Stimulated activated effector memory CD8-positive, alpha-beta T cell treated with anti-CD3 and anti-CD28 coated beads, Interleukin-12 subunit alpha, Interleukin-12 subunit beta, amount 100 ng/mL, for 72 hours (primary cell): ENCODE measurements at regions not wholly inside any gene's neighbourhood (a gene's known extent, or its start where the extent isn't known, plus 50 kb on each side); places are given as distances from the start of the nearest gene placed in this dataset.
"Not testable (repeated sequence)": the region's sequence is repeated elsewhere in the genome, so short reads cannot be mapped to it uniquely, and the experiment has no call there.

ENCODE experiments used
- ATAC-seq: fragments of 150-1000 bp; cut with Tn5 transposase; 2 replicates; pipeline ENCODE4 v1.10.0; 2021
- DNase-seq, 2 donors: peaks; one replicate each; pipeline ENCODE4 v3.0.0; 2021 to 2022; ENCODE audit warnings: low spot score in 2 of 2
- H3K27ac Mint-ChIP-seq: one replicate; pipeline ENCODE4 v1.8.0; 2022; ENCODE audit warnings: mild to moderate bottlenecking, mixed read lengths
- H3K36me3 Mint-ChIP-seq: one replicate; pipeline ENCODE4 v1.8.0; 2022; ENCODE audit warnings: mild to moderate bottlenecking, mixed read lengths
- H3K4me1 Mint-ChIP-seq: one replicate; pipeline ENCODE4 v1.8.0; 2022; ENCODE audit warnings: mixed read lengths
- H3K4me3 Mint-ChIP-seq: one replicate; pipeline ENCODE4 v1.8.0; 2022; ENCODE audit warnings: mild to moderate bottlenecking, mixed read lengths
- H3K9me3 Mint-ChIP-seq: one replicate; pipeline ENCODE4 v1.8.0; 2022; ENCODE audit warnings: mixed read lengths

DNA sequence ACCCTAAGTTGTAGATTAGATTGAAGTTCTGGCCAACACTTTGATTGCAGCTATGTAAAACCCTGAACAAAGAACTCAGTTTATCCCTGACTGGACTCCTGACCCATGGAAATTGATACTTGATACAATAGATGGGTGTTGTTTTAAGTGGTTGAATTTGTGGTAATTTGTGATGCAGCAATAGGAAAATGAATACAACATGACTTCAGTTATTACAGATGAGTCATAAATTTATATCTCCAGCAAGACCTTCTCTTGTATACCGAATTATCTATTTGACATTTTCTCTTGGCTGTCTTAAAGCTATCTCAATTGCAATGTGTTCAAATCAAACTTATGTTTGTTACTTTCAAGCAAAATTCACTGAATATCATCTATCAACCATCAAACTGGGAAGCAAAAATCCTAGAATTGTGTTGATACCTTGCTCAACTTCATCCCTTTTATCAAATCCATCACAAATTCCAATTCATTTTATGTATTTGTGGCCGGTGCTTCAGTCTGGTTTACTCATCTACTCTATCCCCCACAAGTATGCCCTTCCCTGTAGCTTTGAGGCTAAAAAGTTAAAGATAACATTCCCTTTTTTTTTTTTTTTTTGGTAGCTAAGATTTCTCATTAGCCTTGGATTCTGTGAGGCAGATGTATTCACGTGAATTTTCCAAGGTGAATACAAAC, 129.4 kb upstream of the CENPW start:
- H3K27ac Mint-ChIP-seq: no peak overlapping the region
- H3K36me3 Mint-ChIP-seq: no peaks in the 10 kb centered on the region

DNA sequence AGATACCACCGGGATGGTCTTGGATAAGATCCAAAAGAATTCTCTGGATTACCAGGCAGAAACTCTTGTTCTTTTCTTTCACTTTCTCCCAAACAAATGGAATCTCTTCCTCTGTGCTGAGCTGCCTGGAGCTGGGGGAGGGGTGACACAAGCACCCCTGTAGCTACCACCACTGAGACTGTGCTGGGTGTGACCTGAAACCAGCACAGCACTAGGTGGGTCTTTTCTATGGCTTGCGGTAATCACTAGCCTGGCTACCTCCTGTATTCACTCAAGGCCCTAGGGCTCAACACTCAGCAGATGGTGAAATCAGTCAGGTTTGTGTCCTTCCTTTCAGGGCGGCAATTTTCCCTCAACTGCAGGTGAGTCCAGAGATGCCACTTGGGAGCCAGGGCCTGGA, 122.4 kb upstream of the CENPW start:
- no peaks in the 10 kb centered on the region for H3K9me3 Mint-ChIP-seq
- H3K27ac Mint-ChIP-seq: no peak overlapping the region
- H3K4me1 Mint-ChIP-seq: no peaks in the 10 kb centered on the region
- no peaks in the 10 kb centered on the region for H3K36me3 Mint-ChIP-seq
- no peak for ATAC-seq
- no peak for DNase-seq
- no peak overlapping the region for H3K4me3 Mint-ChIP-seq

More for the DNA sequence above, 129.4 kb upstream of the CENPW start:
- H3K9me3 Mint-ChIP-seq: no peaks in the 10 kb centered on the region
- DNase-seq (no peak), ATAC-seq (no peak)
- H3K4me3 Mint-ChIP-seq: no peak overlapping the region
- H3K4me1 Mint-ChIP-seq: no peaks in the 10 kb centered on the region

DNA sequence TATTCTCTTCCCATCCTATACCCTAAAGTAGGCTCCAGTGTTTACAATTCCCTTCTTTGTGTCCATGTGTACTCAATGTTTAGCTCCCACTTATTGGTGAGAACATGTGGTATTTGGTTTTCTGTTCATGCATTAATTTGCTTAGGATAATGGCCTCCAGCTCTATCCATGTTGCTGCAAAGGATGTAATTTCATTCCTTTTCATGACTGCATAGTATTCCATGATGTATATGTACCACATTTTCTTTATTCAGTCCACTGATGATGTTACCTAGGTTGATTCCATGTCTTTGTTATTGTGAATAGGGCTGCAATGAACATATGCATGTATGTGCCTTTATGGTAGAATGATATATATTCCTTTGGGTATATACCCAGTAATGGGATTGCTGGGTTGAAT, 119.0 kb upstream of the CENPW start:
- H3K36me3 Mint-ChIP-seq, DNase-seq, H3K27ac Mint-ChIP-seq, H3K4me3 Mint-ChIP-seq, ATAC-seq, H3K9me3 Mint-ChIP-seq, H3K4me1 Mint-ChIP-seq: not testable (repeated sequence)

DNA sequence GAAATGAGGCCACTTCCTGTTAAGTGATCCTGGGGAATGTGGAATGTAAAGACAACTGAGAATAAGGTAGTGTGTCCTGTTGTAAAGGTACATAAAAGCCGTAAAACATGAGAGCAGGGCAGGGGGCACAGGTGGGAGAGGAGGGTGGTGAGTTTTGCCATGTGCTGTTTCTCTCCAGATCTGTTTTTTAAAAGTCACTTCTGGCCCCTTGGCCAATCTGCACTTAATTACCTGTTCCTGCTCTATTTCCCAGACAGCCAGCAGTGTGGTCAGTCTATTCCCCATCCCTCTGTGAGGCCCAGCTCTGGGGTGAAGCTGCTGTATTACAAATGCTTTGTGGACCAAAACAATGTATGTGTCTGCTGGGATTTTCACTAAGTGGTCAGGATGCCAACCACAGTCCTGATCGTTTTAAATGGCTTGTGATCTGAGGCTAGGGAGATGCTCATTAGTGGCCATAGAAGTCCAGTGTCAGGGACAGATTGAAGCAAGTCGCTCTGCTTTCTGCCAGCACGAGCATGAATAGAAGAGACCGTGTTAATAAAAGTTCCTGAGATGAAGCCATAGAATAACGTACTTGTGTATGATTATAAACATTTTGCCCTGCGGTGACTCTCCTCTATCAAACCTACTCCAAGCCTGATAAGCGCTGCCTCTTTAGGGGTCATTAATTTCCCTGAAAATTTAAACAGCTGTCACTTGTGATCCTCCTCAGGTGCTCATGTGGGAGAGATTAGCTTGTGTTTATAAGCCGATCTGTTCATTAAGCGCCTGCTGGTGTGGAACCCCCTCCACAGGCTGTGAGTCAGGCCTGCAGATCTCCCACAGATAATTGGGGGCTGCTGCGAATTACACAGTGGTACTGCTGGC, 111.8 kb upstream of the CENPW start:
- no peaks in the 10 kb centered on the region for H3K36me3 Mint-ChIP-seq
- DNase-seq: no peak
- H3K9me3 Mint-ChIP-seq: peaks cover 3% of the 10 kb centered on the region
- no peak for ATAC-seq
- H3K4me3 Mint-ChIP-seq: no peak overlapping the region
- H3K27ac Mint-ChIP-seq: no peak overlapping the region
- no peaks in the 10 kb centered on the region for H3K4me1 Mint-ChIP-seq

DNA sequence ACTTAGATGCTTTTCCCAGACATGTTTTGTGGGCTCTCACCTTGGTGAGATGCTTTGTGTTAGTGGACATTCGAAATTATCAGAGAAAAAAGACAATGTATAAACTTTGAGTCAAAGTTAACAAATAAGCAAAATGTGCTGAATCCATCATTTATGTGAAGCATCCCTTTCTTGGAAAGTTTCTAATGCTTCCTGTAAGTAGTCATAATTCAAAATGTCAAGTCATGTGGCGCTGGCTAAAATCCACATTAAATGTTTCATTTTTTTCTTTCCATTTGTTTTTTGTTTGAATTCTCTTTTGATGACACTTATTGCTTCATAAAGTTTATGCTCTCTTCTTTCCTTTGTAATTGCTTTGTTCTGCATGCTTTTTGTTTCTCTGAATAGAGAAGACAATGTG, 107.2 kb upstream of the CENPW start:
- no peaks in the 10 kb centered on the region for H3K36me3 Mint-ChIP-seq
- no peak overlapping the region for H3K4me3 Mint-ChIP-seq
- no peak for ATAC-seq

DNA sequence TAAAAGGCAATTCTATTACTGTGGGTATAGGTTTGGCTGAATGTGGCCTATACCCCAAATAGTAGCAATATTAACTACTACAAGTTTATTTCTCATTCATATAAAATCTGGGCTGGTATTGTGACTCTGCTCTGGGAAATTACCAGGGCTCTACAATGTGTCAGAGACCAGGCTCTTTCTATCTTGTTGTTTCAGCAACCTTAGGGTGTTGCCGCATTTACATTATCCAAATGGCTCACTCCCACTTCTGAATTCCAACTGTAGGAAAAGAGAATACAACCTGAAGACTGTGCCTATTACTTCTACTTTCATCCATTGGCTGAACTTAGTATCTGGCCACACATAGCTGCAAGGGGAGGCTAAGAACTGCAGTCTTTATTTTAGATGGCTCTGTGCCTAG, 106.7 kb upstream of the CENPW start:
- ATAC-seq (no peak), DNase-seq (no peak)
- no peaks in the 10 kb centered on the region for H3K36me3 Mint-ChIP-seq
- no peak overlapping the region for H3K4me3 Mint-ChIP-seq
- H3K9me3 Mint-ChIP-seq: peaks cover 2% of the 10 kb centered on the region
- H3K4me1 Mint-ChIP-seq: no peaks in the 10 kb centered on the region
- H3K27ac Mint-ChIP-seq: no peak overlapping the region

More for the DNA sequence above, 107.2 kb upstream of the CENPW start:
- Mint-ChIP-seq H3K4me1 (no peaks in the 10 kb centered on the region), H3K9me3 (no peaks in the 10 kb centered on the region), H3K27ac (no peak overlapping the region)
- no peak for DNase-seq

DNA sequence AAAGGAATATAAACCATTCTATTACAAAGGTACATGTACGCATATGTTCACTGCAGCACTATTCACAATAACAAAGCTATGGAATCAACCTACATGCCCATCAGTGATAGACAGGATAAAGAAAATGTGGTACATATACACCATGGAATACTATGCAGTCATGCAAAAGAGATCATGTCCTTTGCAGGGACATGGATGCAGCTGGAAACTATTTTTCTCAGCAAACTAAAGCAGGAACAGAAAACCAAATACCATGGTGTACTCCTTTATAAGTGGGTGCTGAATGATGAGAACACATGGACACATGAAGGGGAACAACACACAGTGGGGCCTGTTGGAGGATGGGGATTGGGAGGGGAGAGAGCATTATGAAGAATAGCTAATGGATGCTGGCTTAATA, 104.6 kb upstream of the CENPW start:
- ATAC-seq: no peak
- no peaks in the 10 kb centered on the region for H3K4me1 Mint-ChIP-seq
- H3K36me3 Mint-ChIP-seq: no peaks in the 10 kb centered on the region
- H3K27ac Mint-ChIP-seq: no peak overlapping the region
- DNase-seq: no peak
- H3K9me3 Mint-ChIP-seq: peaks cover 4% of the 10 kb centered on the region
- H3K4me3 Mint-ChIP-seq: no peak overlapping the region

DNA sequence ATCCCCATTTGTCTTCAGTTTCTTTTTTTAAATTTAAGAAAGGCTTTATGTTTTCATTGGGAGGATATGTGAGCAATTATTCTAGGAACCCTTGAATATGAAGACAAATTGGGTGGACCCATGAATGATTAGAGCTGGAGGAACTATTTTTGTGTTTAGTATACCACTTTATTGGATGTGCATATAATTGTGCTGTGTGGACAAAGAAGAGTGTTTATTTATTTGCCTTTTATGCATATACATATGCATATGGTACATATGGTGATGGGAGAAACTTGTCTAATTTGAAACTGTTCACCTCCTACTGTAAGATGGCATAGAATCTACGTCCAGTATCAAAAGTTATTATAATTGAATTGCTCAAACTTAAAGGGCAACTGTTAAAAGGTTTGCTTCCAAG, 94.8 kb upstream of the CENPW start:
- no peak overlapping the region for H3K27ac Mint-ChIP-seq
- no peaks in the 10 kb centered on the region for H3K4me1 Mint-ChIP-seq
- H3K9me3 Mint-ChIP-seq: peaks cover 2% of the 10 kb centered on the region
- DNase-seq (no peak), ATAC-seq (no peak)
- H3K36me3 Mint-ChIP-seq: no peaks in the 10 kb centered on the region
- H3K4me3 Mint-ChIP-seq: no peak overlapping the region

DNA sequence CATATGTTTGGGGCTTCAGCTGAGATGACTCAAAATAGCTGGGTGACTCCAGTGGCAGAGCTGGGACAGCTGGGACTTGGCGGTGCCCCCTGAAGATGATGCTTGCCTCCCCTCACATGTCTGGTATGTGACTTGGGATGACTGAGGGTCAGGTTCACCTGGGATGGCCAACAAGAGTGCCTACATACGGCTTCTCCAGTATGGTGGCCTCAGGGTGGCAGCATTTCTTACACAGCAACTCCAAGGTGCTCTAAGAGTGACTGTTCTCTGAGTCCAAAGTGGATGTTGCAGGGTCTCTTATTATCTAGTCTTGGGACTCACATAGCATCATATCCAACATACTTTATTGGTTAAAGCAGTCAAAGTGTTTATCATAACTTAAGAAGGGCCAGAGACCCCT, 87.8 kb upstream of the CENPW start:
- no peaks in the 10 kb centered on the region for H3K9me3 Mint-ChIP-seq
- ATAC-seq (peak; percentile 24), DNase-seq (no peak)
- H3K4me1 Mint-ChIP-seq: no peaks in the 10 kb centered on the region
- H3K27ac Mint-ChIP-seq: no peak overlapping the region
- H3K4me3 Mint-ChIP-seq: no peak overlapping the region
- no peaks in the 10 kb centered on the region for H3K36me3 Mint-ChIP-seq

DNA sequence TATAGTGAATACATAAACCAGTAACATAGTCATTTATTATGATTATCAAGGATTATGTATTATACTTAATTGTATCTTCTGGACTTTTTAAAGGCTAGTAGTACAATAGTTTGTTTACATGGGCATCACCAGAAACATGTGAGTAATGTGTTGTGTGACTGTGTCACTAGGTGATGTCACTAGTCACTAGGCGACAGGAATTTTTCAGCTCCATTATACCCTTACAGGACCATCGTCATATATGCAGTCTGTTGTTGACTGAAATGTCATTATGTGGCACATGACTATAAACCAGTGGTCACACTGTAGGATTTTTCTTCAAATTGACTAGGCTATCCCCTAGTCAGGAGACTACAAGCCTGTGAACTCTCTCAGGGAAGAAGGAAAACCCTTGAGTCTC, 86.5 kb upstream of the CENPW start:
- H3K27ac Mint-ChIP-seq: no peak overlapping the region
- DNase-seq (no peak), ATAC-seq (no peak)
- H3K4me1 Mint-ChIP-seq: no peaks in the 10 kb centered on the region
- no peaks in the 10 kb centered on the region for H3K36me3 Mint-ChIP-seq
- no peaks in the 10 kb centered on the region for H3K9me3 Mint-ChIP-seq
- no peak overlapping the region for H3K4me3 Mint-ChIP-seq

DNA sequence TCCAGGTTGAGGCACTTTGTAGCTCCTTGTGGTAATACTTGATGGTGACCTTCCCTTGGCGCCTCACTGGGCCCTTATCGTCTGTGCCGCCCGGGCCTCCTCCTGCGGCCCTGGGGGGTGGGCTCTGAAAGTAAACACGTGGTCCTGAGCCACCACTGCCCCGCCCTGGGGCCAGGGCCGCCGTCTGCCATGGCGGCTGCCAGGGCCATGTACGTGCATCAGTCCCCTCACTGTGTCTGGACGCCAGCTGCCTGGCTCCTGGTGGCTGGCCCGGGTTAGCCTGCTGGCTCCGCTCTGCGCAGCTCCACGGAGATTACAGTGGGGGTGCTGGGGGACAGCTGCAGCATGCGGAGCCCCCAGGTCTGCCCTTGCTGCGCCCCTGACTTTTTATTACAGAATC, 81.8 kb upstream of the CENPW start:
- H3K36me3 Mint-ChIP-seq: no peaks in the 10 kb centered on the region
- DNase-seq: no peak
- peak; percentile 31 for ATAC-seq
- H3K4me3 Mint-ChIP-seq: no peak overlapping the region
- H3K4me1 Mint-ChIP-seq: no peaks in the 10 kb centered on the region
- peaks cover 25% of the 10 kb centered on the region for H3K9me3 Mint-ChIP-seq
- no peak overlapping the region for H3K27ac Mint-ChIP-seq

DNA sequence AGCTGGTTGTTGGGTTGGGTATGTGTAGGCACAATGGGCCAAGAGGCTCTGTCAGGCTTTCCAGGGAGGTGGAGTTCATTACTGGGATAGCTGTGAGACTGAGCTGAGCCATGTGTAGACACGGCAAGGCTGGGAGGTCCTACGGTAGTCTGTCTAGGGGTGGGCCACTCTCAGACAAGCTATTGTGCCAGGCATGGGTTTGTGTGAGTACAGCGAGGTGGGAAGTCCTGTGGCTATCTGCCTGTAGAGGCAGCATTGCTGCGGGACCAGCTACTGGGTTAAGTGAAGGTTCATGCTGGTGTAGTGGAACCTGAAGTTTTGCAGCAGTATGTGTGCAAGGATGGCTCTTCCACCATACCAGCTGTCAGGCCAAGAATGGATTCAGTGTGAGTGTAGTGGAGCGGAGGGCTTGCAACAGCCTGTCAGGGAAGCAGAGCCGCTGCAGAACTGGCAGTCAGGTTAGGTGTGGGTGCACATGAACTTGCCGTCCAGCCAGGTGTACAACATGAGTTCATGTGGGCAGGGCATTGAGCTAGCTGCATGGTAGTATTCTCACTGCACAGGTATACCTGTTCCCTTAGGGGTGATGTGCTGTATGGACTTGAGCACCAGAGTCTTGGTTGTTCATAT, 78.0 kb upstream of the CENPW start:
- DNase-seq (no peak), ATAC-seq (no peak)
- Mint-ChIP-seq H3K36me3 (no peaks in the 10 kb centered on the region), H3K4me3 (no peak overlapping the region), H3K4me1 (no peaks in the 10 kb centered on the region), H3K9me3 (peaks cover 25% of the 10 kb centered on the region), H3K27ac (no peak overlapping the region)

DNA sequence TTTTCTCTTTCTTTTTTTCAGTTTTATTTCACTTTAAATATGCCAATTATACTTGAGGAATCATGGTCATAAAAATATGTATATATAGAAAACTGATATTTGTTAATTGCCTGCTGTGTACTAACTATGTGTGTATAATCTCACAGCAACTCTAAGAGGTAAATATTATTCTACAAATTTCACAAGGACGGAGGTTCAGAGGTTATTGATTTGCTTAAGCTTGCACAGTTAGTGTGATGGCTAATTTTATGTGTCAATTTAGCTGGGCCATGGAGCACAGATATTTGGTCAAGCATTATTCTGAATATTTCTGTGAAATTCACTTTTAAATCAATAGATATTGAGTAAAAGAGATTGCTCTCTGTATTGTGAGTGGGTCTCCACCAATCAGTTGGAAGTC, 75.7 kb upstream of the CENPW start:
- Mint-ChIP-seq H3K4me1 (no peaks in the 10 kb centered on the region), H3K4me3 (no peak overlapping the region), H3K36me3 (no peaks in the 10 kb centered on the region), H3K9me3 (peaks cover 29% of the 10 kb centered on the region), H3K27ac (no peak overlapping the region)
- ATAC-seq (no peak), DNase-seq (no peak)

DNA sequence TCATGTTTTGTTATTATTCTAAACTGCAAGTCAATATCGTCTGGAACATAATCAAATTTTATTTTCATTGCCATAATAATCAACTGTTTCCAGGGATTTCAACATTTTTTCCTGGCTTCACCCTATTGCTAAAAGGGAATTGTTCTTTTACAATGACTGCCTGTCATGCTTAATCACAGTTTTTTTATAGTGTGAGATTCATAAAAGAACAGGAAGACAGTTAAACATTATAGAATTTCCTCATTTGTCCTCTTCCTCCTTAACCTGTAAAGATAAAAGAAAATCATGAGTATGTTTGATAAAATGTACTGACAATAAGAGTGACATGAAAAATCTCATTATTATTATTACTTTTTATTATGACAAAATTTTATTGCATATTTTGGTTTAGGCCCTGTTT, 73.3 kb upstream of the CENPW start:
- Mint-ChIP-seq H3K4me1 (no peaks in the 10 kb centered on the region), H3K36me3 (no peaks in the 10 kb centered on the region), H3K4me3 (no peak overlapping the region), H3K27ac (no peak overlapping the region), H3K9me3 (peaks cover 10% of the 10 kb centered on the region)
- DNase-seq (no peak), ATAC-seq (no peak)

DNA sequence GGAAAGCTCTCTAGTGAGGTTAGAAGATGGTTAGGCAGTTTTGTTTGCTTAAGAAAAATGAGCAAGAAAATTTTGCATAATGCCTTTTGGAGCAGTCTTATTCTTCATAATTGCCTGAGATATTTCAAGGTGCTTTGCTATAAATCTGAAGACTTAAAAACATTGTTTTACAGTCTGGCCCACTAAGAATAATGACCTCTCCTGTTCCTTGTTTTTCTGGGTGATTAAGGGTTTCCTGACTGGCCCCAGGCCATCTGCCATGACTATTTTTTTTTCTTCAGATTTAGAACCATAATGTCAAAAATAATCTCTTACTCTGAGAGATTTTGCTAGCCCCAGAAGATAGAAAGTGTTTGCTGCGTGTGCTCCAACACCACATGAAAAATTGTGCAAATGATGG, 72.3 kb upstream of the CENPW start:
- Mint-ChIP-seq H3K27ac (no peak overlapping the region), H3K36me3 (no peaks in the 10 kb centered on the region), H3K4me3 (no peak overlapping the region), H3K9me3 (peaks cover 6% of the 10 kb centered on the region), H3K4me1 (no peaks in the 10 kb centered on the region)
- no peak for DNase-seq
- ATAC-seq: no peak

DNA sequence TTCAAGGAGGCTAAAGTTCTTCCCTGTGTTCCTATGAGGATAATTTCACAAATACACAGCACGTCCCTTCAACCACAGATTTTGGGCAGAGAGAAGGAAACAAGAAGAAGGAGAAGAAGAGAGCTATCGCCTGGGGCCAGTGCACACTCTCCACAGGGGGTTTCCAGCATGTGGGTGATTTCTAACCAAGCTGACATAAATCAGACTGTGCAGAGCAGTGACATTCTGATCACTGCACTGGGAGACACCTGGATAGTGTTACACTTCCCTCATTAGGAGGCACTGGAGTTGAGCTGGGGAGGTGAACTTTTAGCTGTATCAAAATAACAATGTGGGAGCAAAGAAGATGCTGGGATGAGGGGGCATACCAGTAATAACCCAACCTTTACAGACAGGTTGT, 71.8 kb upstream of the CENPW start:
- DNase-seq (no peak), ATAC-seq (no peak)
- Mint-ChIP-seq H3K4me3 (no peak overlapping the region), H3K4me1 (no peaks in the 10 kb centered on the region), H3K9me3 (peaks cover 4% of the 10 kb centered on the region), H3K27ac (no peak overlapping the region), H3K36me3 (no peaks in the 10 kb centered on the region)
